Fibroblast of pulmonary artery (primary cell): ENCODE measurements at regions not wholly inside any gene's neighbourhood (a gene's known extent, or its start where the extent isn't known, plus 50 kb on each side); places are given as distances from the start of the nearest gene placed in this dataset.

Source experiments
- DNase-seq: peaks from one replicate; pipeline ENCODE4 v3.0.0-alpha.2; 2010; ENCODE audit warnings: low read depth
- H3K4me3 ChIP-seq: replicated peaks from 2 replicates; pipeline ENCODE4 v1.5.1; 2011; ENCODE audit warnings: low read depth, mild to moderate bottlenecking, control low read depth, low read length, moderate library complexity
- CTCF ChIP-seq: IDR thresholded peaks from 2 replicates; pipeline ENCODE4 v1.5.1; 2011; ENCODE audit warnings: mild to moderate bottlenecking, control low read depth, low read length, inconsistent platforms; ENCODE audit errors: missing control alignments

- no peak for TF ChIP-seq CTCF
- DNase-seq, result no peak
- H3K4me3 ChIP-seq, result no peak overlapping the region
Observed at GRCh38 chr17:34715504-34715903, 136.1 kb downstream of the TMEM132E start.

- no peak for DNase-seq
- H3K4me3 ChIP-seq, result no peak overlapping the region
- TF ChIP-seq CTCF, result no peak
Observed at GRCh38 chr17:34714475-34715410, 135.4 kb downstream of the TMEM132E start.

DNA sequence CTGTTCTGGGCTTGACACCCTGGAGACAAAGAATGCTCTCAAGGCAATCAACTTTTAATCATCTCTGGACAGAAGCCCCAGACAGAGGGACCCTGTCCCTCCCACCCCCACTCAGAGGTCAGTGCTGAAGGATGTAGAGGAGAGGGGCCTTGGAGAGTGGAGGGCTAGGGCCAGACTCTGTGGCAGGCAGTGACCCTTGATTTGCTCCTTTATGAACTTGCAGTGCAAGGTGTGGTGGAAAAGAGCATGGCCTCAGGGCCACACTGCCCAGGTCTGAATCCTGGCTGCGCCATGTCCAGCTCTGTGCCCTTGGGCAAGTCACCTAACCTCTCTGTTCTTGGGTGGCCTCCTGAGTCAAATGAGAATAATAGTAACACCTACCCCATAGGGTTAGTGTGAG lies 134.3 kb downstream of the TMEM132E start:
- no peak for TF ChIP-seq CTCF
- DNase-seq, result no peak
- H3K4me3 ChIP-seq, result no peak overlapping the region

DNA sequence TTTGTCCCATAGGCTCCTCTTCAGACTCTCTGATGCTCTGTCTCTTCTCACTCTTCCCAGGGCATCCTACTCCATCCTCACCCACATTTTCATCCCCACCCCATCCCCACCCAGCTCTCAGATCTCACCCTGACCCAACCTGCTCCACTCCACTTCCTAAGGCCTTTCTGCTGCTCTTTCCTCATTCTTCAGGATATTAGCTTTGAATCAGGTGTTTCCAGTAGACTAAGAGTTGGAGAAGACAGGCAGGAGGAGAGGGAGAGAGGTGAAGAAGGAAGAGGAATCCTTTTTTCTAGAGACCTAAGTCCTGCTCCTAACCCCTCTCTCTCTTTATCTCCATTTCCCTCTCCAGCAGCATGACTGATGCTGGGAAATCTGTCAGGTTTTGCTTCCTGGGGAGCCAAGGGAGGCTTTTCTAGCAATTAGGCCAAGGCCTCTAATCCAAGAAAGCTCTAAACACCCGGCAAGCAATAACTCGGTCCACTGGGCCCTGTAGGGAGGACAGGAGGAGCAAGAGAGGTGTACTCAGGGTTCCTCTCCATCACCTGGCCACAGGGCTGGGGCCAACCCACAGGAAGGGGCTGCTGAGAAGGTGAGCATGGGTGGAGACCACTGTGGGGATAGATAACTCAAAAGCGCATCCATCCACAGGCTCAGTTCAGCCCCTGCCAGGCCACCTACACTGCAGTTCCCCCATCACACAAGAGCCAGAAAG lies 133.3 kb downstream of the TMEM132E start:
- H3K4me3 ChIP-seq, result no peak overlapping the region
- DNase-seq, result no peak
- no peak for TF ChIP-seq CTCF

GRCh38 chr17:34711646-34712045 lies 132.3 kb downstream of the TMEM132E start:
- DNase-seq, result no peak
- no peak overlapping the region for H3K4me3 ChIP-seq
- TF ChIP-seq CTCF, result no peak

GRCh38 chr17:34710226-34710625 lies 130.8 kb downstream of the TMEM132E start:
- TF ChIP-seq CTCF, result no peak
- DNase-seq, result no peak
- H3K4me3 ChIP-seq, result no peak overlapping the region
